ENCODE measurements at regions not wholly inside any gene's neighbourhood (a gene's known extent, or its start where the extent isn't known, plus 50 kb on each side); places are given as distances from the start of the nearest gene placed in this dataset.

GRCh38 chr3:8825153-8825825, 55.9 kb upstream of the OXTR start:
- no peaks in the 10 kb centered on the region for H3K79me2 ChIP-seq (ENCODE audit: control insufficient read depth, insufficient read depth, low read length)

DNA sequence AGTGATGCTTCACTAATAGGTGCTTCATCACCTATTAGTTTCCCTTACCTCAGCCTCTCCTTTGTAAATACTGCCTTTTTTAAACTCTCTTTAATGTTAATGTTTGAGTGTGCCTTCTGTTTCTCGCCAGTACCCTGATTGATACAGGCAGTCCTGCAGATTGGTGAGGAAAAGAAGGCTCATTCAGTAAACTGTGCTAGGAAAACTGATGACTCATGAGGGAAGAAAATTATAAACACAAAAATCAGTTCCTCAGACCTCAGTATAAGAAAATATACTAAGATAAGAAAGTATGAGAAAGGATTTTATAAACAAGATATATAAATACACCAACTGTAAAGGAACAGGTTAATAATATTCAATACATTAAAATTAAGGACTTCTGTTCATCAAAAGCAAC, 54.8 kb upstream of the OXTR start:
- DNase-seq (ENCODE audit: low read depth in 2 of 2) = peak; percentile 31 to 54
- H3K4me3 ChIP-seq (replicated peaks in 1 of 4; ENCODE audit: control extremely low read depth in 1 of 4, insufficient read depth in 1 of 4, low read depth in 3 of 4, low read length in 4 of 4) = no peak overlapping the region
- H3K27ac ChIP-seq (ENCODE audit: insufficient read depth, low read length) = no peak overlapping the region
- H3K4me2 ChIP-seq (ENCODE audit: extremely low read depth, insufficient read depth, low read length) = peak overlapping the region; percentile 36
- H3K27me3 ChIP-seq (ENCODE audit: control insufficient read depth, insufficient read depth, low read length) = no peaks in the 10 kb centered on the region
- no peak for TF ChIP-seq EZH2 (IDR thresholded peaks at IDR 0.05; ENCODE audit: low read length, missing control alignments)
- TF ChIP-seq CTCF (conservative IDR thresholded peaks at IDR 0.05 in 1 of 2, IDR thresholded peaks at IDR 0.05 in 1 of 2; ENCODE audit: low read depth in 1 of 2, low read length in 2 of 2) = no peak
- no peak overlapping the region for H3K9ac ChIP-seq (ENCODE audit: insufficient read depth, low read length)
- H3K9me3 ChIP-seq (ENCODE audit: control insufficient read depth, insufficient read depth, low read depth, low read length) = no peaks in the 10 kb centered on the region
- H4K20me1 ChIP-seq (ENCODE audit: control insufficient read depth, extremely low read depth, insufficient read depth, low read length) = no peaks in the 10 kb centered on the region
- H3K36me3 ChIP-seq (ENCODE audit: control insufficient read depth, insufficient read depth, low read length) = no peaks in the 10 kb centered on the region
- peaks cover 6% of the 10 kb centered on the region for H3K4me1 ChIP-seq (ENCODE audit: control insufficient read depth, extremely low read depth, insufficient read depth, low read length)
- no peak overlapping the region for H2AFZ ChIP-seq (ENCODE audit: low read length)
- H3K79me2 ChIP-seq (ENCODE audit: control insufficient read depth, insufficient read depth, low read length) = no peaks in the 10 kb centered on the region

More at GRCh38 chr3:8825153-8825825, 55.9 kb upstream of the OXTR start:
- Histone ChIP-seq H4K20me1 (ENCODE audit: control insufficient read depth, extremely low read depth, insufficient read depth, low read length) (no peaks in the 10 kb centered on the region), H3K27ac (ENCODE audit: insufficient read depth, low read length) (no peak overlapping the region), H3K4me1 (ENCODE audit: control insufficient read depth, extremely low read depth, insufficient read depth, low read length) (peaks cover 6% of the 10 kb centered on the region), H3K36me3 (ENCODE audit: control insufficient read depth, insufficient read depth, low read length) (no peaks in the 10 kb centered on the region), H3K9me3 (ENCODE audit: control insufficient read depth, insufficient read depth, low read depth, low read length) (no peaks in the 10 kb centered on the region), H3K4me3 (replicated peaks in 1 of 4; ENCODE audit: control extremely low read depth in 1 of 4, insufficient read depth in 1 of 4, low read depth in 3 of 4, low read length in 4 of 4) (no peak overlapping the region), H3K4me2 (ENCODE audit: extremely low read depth, insufficient read depth, low read length) (no peak overlapping the region), H3K27me3 (ENCODE audit: control insufficient read depth, insufficient read depth, low read length) (no peaks in the 10 kb centered on the region), H2AFZ (ENCODE audit: low read length) (no peak overlapping the region), H3K9ac (ENCODE audit: insufficient read depth, low read length) (no peak overlapping the region)
- TF ChIP-seq CTCF (conservative IDR thresholded peaks at IDR 0.05 in 1 of 2, IDR thresholded peaks at IDR 0.05 in 1 of 2; ENCODE audit: low read depth in 1 of 2, low read length in 2 of 2) (no peak), EZH2 (IDR thresholded peaks at IDR 0.05; ENCODE audit: low read length, missing control alignments) (no peak)
- no peak for DNase-seq (ENCODE audit: low read depth in 2 of 2)

DNA sequence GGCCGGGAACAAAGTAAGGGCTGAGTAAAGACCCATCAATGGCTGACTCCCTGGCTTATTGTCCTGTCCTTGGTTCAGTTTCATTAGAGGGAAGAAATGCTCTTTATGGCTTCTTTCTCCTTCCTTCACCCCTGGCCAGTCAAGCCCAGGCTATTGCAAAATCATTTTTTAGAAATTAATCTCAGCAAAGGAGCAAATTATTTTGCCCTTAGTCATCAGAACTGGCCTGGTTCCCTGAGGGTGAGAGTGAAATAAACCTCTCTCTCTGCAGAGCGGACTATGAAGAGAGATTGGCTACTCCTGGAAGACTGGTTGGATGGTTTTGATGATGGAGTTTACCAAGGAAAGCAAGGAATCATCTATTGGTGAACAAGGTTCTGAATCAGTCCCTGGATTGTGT, 52.7 kb upstream of the OXTR start:
- H3K27ac ChIP-seq (ENCODE audit: insufficient read depth, low read length) = no peak overlapping the region
- no peak overlapping the region for H3K4me3 ChIP-seq (replicated peaks in 1 of 4; ENCODE audit: control extremely low read depth in 1 of 4, insufficient read depth in 1 of 4, low read depth in 3 of 4, low read length in 4 of 4)
- no peak overlapping the region for H2AFZ ChIP-seq (ENCODE audit: low read length)
- H3K79me2 ChIP-seq (ENCODE audit: control insufficient read depth, insufficient read depth, low read length) = no peaks in the 10 kb centered on the region
- H4K20me1 ChIP-seq (ENCODE audit: control insufficient read depth, extremely low read depth, insufficient read depth, low read length) = no peaks in the 10 kb centered on the region
- DNase-seq (ENCODE audit: low read depth in 2 of 2) = peak; percentile 68 to 87
- H3K9ac ChIP-seq (ENCODE audit: insufficient read depth, low read length) = no peak overlapping the region
- H3K4me2 ChIP-seq (ENCODE audit: extremely low read depth, insufficient read depth, low read length) = peak overlapping the region; percentile 46
- TF ChIP-seq CTCF (conservative IDR thresholded peaks at IDR 0.05 in 1 of 2, IDR thresholded peaks at IDR 0.05 in 1 of 2; ENCODE audit: low read depth in 1 of 2, low read length in 2 of 2) (no peak), EZH2 (IDR thresholded peaks at IDR 0.05; ENCODE audit: low read length, missing control alignments) (no peak)
- no peaks in the 10 kb centered on the region for H3K27me3 ChIP-seq (ENCODE audit: control insufficient read depth, insufficient read depth, low read length)
- H3K9me3 ChIP-seq (ENCODE audit: control insufficient read depth, insufficient read depth, low read depth, low read length) = no peaks in the 10 kb centered on the region
- H3K4me1 ChIP-seq (ENCODE audit: control insufficient read depth, extremely low read depth, insufficient read depth, low read length) = peaks cover 6% of the 10 kb centered on the region
- H3K36me3 ChIP-seq (ENCODE audit: control insufficient read depth, insufficient read depth, low read length) = no peaks in the 10 kb centered on the region

Data from fibroblast of lung (primary cell).